ENCODE measurements at regions not wholly inside any gene's neighbourhood (a gene's known extent, or its start where the extent isn't known, plus 50 kb on each side); places are given as distances from the start of the nearest gene placed in this dataset.
"Not testable (repeated sequence)": the region's sequence is repeated elsewhere in the genome, so short reads cannot be mapped to it uniquely, and the experiment has no call there.

DNA sequence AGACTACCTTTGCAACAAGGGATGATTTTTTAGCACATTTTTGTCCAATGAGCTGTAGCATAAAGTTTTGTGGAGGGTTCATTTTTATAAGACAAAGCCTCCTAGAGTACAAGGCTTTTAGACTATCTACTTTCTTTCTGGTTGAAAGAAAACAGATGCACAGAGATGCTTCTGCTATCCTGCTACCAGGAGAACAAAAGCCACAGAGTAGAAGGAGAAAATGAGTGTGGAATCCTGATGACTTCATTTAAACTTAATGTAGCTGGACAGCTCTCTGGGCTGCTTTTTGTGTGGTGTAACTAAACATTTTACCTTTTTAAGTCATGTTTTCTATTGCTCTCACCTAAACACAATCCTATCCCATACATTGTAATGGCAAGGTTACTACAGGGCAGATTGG is 1009.4 kb downstream of the TLE1 start:
- TF ChIP-seq, protein P1, sequence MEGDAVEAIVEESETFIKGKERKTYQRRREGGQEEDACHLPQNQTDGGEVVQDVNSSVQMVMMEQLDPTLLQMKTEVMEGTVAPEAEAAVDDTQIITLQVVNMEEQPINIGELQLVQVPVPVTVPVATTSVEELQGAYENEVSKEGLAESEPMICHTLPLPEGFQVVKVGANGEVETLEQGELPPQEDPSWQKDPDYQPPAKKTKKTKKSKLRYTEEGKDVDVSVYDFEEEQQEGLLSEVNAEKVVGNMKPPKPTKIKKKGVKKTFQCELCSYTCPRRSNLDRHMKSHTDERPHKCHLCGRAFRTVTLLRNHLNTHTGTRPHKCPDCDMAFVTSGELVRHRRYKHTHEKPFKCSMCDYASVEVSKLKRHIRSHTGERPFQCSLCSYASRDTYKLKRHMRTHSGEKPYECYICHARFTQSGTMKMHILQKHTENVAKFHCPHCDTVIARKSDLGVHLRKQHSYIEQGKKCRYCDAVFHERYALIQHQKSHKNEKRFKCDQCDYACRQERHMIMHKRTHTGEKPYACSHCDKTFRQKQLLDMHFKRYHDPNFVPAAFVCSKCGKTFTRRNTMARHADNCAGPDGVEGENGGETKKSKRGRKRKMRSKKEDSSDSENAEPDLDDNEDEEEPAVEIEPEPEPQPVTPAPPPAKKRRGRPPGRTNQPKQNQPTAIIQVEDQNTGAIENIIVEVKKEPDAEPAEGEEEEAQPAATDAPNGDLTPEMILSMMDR (IDR thresholded peaks at IDR 0.05; ENCODE audit: borderline replicate concordance, control extremely low read depth, extremely low read depth, insufficient read depth, missing control alignments): no peak
- in situ Hi-C loops (cut with MboI; ENCODE audit: low sequenced_read_pairs, unreplicated experiment): no loop called here
- DNase-seq (ENCODE audit: low spot score): no peak

DNA sequence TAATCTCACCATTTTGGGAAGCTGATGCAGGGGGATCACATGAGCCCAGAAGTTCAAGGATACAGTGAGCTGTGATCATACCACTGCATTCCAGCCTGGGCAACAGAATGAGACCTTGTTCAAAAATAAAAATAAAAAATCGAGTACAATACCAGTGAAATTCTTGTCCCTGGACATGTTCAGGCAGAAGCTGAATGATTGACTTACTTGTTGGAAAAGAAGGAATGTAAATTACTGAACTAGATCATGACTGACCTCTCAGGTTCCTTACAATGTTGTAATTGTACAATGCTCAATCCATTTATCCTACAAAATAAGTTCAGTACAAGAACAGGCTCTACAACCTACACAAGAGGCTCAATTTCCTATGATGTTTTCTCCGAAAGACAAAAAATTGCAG is 1010.4 kb downstream of the TLE1 start:
- in situ Hi-C loops (cut with MboI; ENCODE audit: low sequenced_read_pairs, unreplicated experiment): no loop called here
- no peak for DNase-seq (ENCODE audit: low spot score)
- TF ChIP-seq, protein P1 (IDR thresholded peaks at IDR 0.05; ENCODE audit: borderline replicate concordance, control extremely low read depth, extremely low read depth, insufficient read depth, missing control alignments): no peak

DNA sequence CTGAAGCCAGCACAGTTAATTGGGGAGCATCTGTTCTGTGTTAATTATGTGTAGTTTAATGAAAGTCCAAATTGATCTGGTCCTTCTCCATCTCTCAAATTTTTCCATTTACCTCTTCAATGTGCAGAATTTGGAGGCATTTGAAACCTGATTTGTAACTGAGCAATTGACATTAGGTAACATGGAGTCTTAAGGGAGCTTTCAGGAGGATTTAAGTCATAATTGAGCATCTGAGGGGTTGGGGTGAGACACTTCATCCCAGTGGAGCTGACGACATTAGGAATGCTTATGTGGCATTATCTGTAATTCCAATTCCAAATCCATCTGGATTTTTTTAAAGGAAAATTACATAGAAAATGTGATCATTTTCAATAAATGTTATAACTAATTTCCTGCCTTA is 1015.9 kb downstream of the TLE1 start:
- no peak for DNase-seq (ENCODE audit: low spot score)
- TF ChIP-seq, protein P1 (IDR thresholded peaks at IDR 0.05; ENCODE audit: borderline replicate concordance, control extremely low read depth, extremely low read depth, insufficient read depth, missing control alignments): no peak
- in situ Hi-C loops (cut with MboI; ENCODE audit: low sequenced_read_pairs, unreplicated experiment): no loop called here

DNA sequence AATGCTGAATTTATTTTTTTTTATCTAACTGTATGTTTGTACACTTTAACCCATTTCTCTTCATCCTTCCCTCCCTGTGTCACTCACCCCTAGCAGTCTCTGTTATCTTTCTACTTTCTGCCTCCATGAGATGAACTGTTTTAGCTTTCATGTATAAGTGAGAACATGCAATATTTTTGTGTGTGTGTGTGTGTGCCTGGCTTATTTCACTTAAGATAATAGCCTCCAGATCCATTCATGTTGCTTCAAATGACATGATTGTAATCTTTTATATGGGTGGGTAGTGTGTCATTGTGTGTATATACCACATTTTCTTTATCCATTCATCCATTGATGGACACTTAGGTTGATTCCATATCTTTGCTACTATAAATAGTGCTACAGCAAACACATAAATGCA is 1023.9 kb downstream of the TLE1 start:
- DNase-seq (ENCODE audit: low spot score): no peak
- TF ChIP-seq, protein P1 (IDR thresholded peaks at IDR 0.05; ENCODE audit: borderline replicate concordance, control extremely low read depth, extremely low read depth, insufficient read depth, missing control alignments): no peak
- in situ Hi-C loops (cut with MboI; ENCODE audit: low sequenced_read_pairs, unreplicated experiment): no loop called here

DNA sequence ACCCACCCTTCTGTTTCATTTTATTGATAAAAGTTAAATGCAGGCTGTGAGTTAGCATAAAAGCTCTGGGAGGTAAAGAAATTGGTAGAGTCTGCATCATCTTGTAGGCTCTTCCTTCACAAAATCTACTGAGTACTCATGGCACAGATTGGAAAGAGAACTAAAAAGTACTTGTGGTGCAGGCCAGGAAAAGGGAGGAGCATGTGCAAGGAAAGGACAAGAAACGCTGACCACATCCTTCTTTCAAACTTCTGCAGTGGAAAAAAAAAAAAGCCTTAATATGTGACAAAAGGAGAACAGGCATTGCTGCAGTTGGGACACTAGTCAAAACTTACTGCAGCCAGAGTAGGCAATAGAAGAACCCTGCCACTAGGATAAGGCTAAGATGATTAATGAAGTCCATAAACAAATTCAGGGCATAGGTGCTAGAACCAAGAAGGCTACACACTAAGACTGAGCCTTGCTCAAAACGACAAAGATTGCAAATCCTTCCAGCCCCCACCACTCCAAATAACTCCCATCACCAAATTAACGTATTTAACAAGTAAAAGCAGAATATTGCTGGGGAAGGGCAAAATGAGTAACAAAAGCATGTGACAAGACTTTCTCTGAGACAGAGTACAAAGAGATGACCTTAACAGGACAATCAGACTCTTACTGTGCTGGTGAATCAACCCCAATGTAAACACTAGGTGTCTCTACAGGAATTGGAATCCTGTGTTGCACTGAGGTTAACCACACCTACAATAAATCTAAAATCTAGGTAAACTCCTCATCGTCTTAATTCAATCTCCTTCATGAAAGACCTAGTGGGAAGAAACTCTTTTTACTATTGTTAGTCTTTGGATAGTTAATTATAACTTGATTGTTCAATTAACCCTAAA is 1024.8 kb downstream of the TLE1 start:
- DNase-seq (ENCODE audit: low spot score): no peak
- in situ Hi-C loops (cut with MboI; ENCODE audit: low sequenced_read_pairs, unreplicated experiment): no loop called here
- TF ChIP-seq, protein P1 (IDR thresholded peaks at IDR 0.05; ENCODE audit: borderline replicate concordance, control extremely low read depth, extremely low read depth, insufficient read depth, missing control alignments): no peak

DNA sequence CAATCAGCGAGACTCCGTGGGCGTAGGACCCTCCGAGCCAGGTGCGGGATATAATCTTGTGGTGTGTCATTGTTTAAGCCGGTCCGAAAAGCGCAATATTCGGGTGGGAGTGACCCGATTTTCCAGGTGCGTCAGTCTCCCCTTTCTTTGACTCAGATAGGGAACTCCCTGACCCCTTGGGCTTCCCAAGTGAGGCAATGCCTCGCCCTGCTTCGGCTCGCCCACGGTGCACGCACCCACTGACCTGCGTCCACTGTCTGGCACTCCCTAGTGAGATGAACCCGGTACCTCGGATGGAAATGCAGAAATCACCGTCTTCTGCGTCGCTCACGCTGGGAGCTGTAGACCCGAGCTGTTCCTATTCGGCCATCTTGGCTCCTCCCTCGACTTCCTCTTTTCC is 1029.6 kb downstream of the TLE1 start:
- in situ Hi-C loops (cut with MboI; ENCODE audit: low sequenced_read_pairs, unreplicated experiment); DNase-seq (ENCODE audit: low spot score): not testable (repeated sequence)

DNA sequence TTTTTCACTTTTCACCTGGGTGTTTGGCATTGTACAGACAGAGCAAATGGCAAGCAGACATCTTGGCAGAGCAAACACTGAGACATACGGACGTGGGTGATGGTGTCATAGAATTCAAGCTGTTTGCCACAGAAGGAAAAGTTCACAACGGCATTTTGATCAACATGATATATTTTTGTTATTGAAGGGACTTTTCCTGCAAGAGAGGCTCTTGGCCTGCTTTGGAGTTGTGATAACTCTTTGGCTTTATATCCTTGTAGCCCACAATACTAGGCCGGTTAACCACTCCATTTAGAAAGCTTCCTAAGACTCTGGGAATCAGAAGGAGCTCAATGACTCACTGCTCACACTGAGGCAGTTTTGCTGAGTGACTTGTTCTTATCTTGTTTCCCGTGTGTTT is 1038.3 kb downstream of the TLE1 start:
- TF ChIP-seq, protein P1 (IDR thresholded peaks at IDR 0.05; ENCODE audit: borderline replicate concordance, control extremely low read depth, extremely low read depth, insufficient read depth, missing control alignments): no peak
- in situ Hi-C loops (cut with MboI; ENCODE audit: low sequenced_read_pairs, unreplicated experiment): no loop called here
- DNase-seq (ENCODE audit: low spot score): no peak

Data from GM13976 (cell line).